Testis (tissue), 2 donors: ENCODE measurements at regions not wholly inside any gene's neighbourhood (a gene's known extent, or its start where the extent isn't known, plus 50 kb on each side); places are given as distances from the start of the nearest gene placed in this dataset.

Experiments used
- POLR2A ChIP-seq: fragments of 450-650 bp; IDR thresholded peaks from one replicate; pipeline ENCODE4 v1.6.1; 2017; ENCODE audit warnings: antibody characterized with exemption, mild to moderate bottlenecking, moderate library complexity
- TF ChIP-seq, protein P1 (sequence below), 3 experiments: fragments of 450-650 bp in 2 of 3; fragments of 200-600 bp in 1 of 3; sonication (generic) in 1 of 3; IDR thresholded peaks; one replicate each; pipeline ENCODE4 v1.5.1; 2016 to 2019; ENCODE audit warnings: antibody characterized with exemption in 3 of 3, mild to moderate bottlenecking in 2 of 3, moderate library complexity in 1 of 3

DNA sequence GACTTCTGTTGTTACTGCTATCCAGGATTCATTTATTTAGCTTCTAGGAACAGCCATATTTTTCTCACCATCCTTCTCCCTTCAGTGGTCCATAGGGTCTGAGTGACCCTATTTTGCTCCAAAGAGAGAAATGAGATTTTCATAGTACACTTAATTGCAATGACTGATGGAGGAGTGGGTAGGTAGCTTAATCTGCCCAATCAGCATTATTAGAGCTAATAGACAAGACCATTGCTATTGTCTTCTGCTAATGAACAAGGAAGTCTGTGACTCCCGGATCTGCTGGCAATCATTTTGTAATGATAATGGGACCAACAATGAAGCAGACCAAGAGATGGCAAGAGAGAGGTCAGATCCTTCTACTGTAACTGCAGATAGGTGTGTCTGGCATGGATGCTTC, 271.4 kb upstream of the SLC7A11 start:
- TF ChIP-seq POLR2A = no peak
- TF ChIP-seq, protein P1, sequence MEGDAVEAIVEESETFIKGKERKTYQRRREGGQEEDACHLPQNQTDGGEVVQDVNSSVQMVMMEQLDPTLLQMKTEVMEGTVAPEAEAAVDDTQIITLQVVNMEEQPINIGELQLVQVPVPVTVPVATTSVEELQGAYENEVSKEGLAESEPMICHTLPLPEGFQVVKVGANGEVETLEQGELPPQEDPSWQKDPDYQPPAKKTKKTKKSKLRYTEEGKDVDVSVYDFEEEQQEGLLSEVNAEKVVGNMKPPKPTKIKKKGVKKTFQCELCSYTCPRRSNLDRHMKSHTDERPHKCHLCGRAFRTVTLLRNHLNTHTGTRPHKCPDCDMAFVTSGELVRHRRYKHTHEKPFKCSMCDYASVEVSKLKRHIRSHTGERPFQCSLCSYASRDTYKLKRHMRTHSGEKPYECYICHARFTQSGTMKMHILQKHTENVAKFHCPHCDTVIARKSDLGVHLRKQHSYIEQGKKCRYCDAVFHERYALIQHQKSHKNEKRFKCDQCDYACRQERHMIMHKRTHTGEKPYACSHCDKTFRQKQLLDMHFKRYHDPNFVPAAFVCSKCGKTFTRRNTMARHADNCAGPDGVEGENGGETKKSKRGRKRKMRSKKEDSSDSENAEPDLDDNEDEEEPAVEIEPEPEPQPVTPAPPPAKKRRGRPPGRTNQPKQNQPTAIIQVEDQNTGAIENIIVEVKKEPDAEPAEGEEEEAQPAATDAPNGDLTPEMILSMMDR (IDR thresholded peaks at IDR 0.05) = no peak
